GM12873 (cell line): ENCODE measurements at regions not wholly inside any gene's neighbourhood (a gene's known extent, or its start where the extent isn't known, plus 50 kb on each side); places are given as distances from the start of the nearest gene placed in this dataset.

Experiments
- CTCF ChIP-seq: IDR thresholded peaks from 2 replicates; pipeline ENCODE4 v1.5.1; 2012; ENCODE audit warnings: low read depth, mild to moderate bottlenecking, moderate library complexity, low read length, control low read depth; ENCODE audit not compliant: insufficient read depth; ENCODE audit errors: missing control alignments

- no peak for TF ChIP-seq CTCF
Measured at GRCh38 chr11:42774567-42774966, 537.2 kb upstream of the API5 start.

- TF ChIP-seq CTCF = no peak
Measured at GRCh38 chr11:42777776-42778175, 534.0 kb upstream of the API5 start.

- TF ChIP-seq CTCF = no peak
Measured at GRCh38 chr11:42778193-42778592, 533.6 kb upstream of the API5 start.

GRCh38 chr11:42779555-42779954, 532.2 kb upstream of the API5 start:
- TF ChIP-seq CTCF = no peak

GRCh38 chr11:42786981-42787380, 524.8 kb upstream of the API5 start:
- TF ChIP-seq CTCF = no peak

GRCh38 chr11:42800041-42800440, 511.8 kb upstream of the API5 start:
- TF ChIP-seq CTCF = no peak

- no peak for TF ChIP-seq CTCF
Measured at GRCh38 chr11:42802201-42802899, 509.4 kb upstream of the API5 start.
